DOHH2 (cell line): ENCODE measurements at regions not wholly inside any gene's neighbourhood (a gene's known extent, or its start where the extent isn't known, plus 50 kb on each side); places are given as distances from the start of the nearest gene placed in this dataset.

ENCODE experiments used
- EZH2phosphoT487 ChIP-seq: fragments of 200-600 bp; sonication (generic); IDR thresholded peaks from 2 replicates; pipeline ENCODE4 v1.6.1; 2017; ENCODE audit warnings: borderline replicate concordance, mild to moderate bottlenecking, antibody characterized with exemption, low read length, moderate library complexity, mixed read lengths
- TF ChIP-seq, protein P1 (sequence below): fragments of 200-600 bp; sonication (generic); IDR thresholded peaks from one replicate; pipeline ENCODE4 v1.5.1; 2014; ENCODE audit warnings: antibody characterized with exemption, mild to moderate bottlenecking, low read depth, low read length; ENCODE audit not compliant: poor library complexity, severe bottlenecking

DNA sequence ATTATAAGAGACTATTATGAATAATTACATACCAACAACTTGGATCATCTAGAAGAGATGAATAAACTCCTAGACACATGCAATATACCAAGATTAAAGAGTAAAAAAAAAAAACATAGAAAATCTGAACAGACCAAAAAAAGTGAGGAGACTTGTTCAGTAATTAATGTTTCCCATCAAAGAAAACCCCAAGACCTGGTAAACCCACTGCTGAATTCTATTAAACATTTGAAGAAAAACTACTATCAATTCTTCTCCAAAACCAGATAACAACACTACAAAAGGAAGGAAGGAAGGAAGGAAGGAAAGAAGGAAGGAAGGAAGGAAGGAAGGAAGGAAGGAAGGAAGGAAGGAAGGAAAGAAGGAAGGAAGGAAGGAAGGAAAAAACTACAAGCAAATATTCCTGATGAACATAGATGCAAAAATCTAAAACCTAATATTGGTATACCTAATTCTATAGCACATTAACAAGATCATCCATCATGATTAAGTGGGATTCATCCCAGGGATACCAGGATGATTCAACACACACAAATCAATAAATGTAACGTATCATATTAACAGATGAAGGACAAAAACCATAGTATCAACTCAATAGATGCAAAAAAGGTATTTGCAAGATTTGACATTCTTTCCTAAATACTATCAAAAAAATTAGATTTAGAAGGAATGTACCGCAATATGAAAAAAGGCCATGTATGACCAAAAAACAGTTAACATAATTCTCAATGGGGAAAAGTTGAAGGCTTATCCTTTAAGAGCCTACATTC lies 445.5 kb downstream of the KCNH5 start:
- TF ChIP-seq, protein P1, sequence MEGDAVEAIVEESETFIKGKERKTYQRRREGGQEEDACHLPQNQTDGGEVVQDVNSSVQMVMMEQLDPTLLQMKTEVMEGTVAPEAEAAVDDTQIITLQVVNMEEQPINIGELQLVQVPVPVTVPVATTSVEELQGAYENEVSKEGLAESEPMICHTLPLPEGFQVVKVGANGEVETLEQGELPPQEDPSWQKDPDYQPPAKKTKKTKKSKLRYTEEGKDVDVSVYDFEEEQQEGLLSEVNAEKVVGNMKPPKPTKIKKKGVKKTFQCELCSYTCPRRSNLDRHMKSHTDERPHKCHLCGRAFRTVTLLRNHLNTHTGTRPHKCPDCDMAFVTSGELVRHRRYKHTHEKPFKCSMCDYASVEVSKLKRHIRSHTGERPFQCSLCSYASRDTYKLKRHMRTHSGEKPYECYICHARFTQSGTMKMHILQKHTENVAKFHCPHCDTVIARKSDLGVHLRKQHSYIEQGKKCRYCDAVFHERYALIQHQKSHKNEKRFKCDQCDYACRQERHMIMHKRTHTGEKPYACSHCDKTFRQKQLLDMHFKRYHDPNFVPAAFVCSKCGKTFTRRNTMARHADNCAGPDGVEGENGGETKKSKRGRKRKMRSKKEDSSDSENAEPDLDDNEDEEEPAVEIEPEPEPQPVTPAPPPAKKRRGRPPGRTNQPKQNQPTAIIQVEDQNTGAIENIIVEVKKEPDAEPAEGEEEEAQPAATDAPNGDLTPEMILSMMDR, result no peak
- no peak for TF ChIP-seq EZH2phosphoT487
